ENCODE measurements at regions not wholly inside any gene's neighbourhood (a gene's known extent, or its start where the extent isn't known, plus 50 kb on each side); places are given as distances from the start of the nearest gene placed in this dataset.

DNA sequence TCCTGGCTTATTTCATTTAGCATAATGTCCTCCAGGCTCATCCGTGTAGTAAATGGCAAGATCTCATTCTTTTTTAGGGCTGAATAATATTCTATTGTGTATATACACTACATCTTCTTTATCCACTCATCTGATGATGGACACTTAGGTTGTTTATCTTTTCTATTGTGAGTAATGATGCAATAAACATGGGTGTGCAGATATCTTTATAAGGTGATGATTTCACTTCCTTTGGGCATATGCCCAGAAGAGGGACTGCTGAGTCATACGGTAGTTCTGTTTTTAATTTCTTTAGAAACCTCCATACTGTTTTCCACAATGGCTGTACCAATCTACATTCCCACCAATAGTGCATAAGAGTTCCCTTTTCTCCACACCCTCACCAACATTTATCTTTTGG is 317.6 kb upstream of the CNKSR2 start:
- no peak for DNase-seq (ENCODE audit: low spot score)

DNA sequence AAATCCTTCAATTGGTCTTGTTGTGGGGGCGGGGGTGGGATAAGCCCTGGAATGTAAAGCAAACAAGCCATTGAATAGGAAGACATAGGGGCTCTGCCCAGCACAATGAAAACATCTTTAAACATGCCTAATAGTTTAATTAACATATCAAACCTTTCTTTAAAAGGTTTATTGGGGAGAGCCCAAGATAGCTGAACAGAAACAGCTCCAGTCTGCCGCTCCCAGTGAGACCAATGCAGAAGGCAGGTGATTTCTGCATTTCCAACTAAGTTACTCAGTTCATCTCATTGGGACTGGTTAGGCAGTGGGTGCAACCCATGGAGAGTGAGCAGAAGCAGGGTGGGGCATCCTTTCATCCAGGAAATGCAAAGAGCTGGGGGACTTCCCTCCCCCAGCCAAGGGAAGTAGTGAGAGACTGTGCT is 327.2 kb upstream of the CNKSR2 start:
- DNase-seq (ENCODE audit: low spot score), result no peak

DNA sequence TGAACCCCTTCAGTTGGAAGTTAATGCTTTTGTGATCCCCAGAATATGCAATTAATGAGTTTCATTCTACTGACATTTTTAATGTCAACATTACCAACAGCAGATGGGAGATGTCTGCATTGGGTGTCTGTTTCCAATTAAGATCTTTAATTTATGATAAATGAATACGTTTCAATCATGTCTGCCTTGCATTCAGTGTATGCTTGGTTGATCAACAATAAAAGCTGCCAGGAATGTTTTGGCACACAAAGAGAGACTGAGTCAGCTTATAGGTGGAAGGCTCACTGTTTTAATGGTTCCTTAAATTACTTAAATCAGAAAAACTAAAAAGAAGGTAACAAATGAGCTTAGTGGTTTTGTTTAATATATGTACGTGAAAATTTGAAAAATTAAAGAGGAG is 359.9 kb upstream of the CNKSR2 start:
- no peak for DNase-seq (ENCODE audit: low spot score)

DNA sequence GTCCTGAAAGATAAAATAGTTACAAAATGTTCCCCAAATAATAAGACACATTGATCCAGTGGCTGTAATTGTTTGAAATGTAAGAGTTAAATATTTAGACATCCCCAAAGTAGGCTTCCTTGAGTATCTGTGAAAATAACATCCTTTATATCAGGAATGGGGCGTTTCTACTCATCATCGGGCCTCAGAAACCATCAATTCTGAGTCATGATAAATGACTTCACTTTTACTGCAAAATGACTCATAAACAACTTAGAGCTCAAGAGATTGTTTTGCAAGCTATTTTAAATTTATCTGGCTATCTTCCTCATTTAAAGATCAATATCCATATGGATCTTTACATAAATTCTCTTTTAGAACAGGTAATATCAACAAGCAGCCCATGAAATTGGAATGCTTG is 369.4 kb upstream of the CNKSR2 start:
- DNase-seq (ENCODE audit: low spot score), result no peak

DNA sequence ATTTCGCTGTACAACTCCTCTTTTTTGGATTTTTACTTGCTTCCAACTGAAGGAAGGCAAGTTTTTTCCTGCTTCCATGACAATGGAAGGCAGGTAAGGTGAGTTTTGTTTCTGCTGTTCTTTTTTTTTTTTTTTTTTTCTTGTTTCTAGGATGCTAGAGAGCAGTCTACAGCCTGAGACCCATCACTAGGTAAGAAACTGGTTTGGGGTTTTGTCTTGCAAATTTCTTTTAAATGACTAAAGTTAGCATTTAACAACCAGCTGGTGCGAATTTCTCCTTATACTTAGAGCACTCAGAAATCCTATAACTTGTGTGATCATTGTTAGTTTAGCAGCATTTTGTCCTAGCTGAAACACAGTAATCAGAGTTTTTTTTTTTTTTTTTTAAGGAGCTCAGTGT is 378.4 kb upstream of the CNKSR2 start:
- no peak for DNase-seq (ENCODE audit: low spot score)

DNA sequence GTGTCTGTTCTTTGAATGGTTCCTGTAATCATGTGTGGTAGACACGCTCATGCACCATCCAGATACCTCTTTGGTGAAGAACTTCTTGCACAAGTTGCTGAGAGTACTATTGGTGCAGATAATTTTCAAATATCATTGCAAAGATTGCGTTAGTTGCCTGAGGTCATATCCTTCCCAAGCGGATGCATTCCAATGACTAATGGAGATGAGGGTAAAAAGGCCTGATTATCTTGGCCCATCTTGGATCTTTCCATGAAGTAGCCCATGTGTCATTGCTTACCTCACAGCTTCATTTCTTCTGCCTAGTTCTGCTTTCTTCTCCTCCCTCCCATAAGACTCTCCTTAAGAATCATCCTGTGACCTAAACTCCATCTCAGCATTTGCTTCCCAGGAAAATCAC is 384.9 kb upstream of the CNKSR2 start:
- no peak for DNase-seq (ENCODE audit: low spot score)

DNA sequence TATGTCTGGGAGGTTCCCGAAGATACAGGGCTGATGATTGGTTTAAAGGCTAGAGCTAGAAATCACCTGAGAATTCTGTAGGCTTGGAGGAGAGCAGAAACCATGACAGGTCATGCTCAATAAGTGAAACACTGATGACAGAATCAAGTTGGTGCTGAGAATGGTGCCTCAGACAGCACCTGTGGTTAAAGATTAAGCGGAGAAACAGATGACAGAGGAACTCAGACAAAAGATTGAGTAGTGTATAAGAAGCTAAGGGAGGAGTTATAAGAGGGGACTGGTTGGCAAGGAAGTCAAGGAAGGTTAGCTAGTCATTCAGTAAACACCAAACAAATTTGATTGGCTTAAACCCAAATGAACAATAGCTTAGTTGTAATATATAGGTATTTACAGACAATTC is 385.4 kb upstream of the CNKSR2 start:
- DNase-seq (ENCODE audit: low spot score), result no peak

DNA sequence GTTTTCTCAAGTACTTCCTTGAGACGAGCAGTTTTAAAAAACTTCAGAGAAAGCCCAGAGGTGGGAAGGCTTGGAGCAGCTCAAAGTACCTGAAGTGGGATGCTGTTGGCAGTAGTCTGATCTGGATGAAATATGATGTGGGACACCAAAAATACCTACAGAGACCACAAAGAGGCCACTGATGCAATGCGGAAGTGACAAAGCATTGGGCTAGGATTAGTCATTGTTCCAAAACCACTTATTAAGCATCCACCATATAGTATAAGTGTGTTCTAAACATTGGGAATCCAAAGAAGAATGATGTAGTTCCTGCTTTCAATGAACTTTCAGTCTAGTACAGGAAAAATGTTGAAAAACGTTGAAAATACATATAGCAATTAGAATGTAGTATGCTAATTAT is 386.1 kb upstream of the CNKSR2 start:
- DNase-seq (ENCODE audit: low spot score), result no peak

DNA sequence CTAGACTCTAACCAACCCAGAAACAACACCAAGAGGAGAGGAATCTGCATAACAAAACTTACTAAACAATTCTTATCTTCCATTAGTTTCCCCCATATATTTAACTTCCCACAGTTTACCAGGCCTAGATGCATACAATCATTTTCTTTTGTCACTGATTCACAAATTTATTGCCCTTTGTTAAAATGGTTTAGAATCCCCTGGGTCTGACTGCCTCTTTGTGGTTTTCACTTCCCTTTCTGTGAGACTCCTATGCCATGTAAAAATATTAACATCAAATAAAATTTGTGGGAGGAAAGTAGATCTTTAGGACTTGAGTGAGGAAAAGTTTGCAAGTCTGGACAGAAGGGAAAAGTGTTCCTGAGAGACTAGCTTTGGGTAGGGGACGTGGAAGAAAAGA is 393.8 kb upstream of the CNKSR2 start:
- DNase-seq (ENCODE audit: low spot score), result no peak

DNA sequence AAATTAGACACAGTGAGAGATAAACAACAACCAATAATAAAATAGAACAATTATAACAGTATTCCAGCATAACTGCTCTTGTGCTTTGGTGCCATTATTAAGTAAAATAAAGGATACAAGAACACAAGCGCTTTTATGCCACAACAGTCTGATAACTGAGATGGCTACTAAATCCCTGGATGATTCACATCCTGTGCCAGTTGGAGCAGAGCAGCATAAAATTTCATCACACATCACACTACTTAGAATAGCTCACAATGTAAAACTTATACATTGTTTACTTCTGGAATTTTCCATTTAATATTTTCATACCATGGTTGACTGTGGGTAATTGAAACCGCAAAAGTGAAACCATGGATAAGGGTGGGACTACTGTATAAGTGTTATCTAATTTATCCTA is 399.9 kb upstream of the CNKSR2 start:
- DNase-seq (ENCODE audit: low spot score), result no peak

DNA sequence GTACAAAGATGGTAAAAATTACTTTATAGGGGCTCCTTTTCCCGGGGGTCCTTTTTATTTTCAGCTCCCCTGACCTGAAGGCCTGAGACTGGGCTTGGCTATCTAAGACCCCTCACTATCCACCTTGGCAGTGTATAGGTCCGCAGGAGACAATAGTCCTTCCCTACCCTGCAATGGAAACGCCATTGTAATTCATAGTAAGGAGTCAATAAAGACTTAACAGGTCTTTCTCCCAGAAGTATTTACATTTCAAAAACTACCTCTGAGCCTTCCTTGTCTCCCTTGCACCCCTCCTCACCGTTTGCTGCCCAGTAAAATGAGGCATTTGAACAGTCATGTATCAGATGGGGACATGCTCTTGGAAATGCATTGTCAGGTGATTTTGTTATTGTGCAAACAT is 401.2 kb upstream of the CNKSR2 start:
- no peak for DNase-seq (ENCODE audit: low spot score)

DNA sequence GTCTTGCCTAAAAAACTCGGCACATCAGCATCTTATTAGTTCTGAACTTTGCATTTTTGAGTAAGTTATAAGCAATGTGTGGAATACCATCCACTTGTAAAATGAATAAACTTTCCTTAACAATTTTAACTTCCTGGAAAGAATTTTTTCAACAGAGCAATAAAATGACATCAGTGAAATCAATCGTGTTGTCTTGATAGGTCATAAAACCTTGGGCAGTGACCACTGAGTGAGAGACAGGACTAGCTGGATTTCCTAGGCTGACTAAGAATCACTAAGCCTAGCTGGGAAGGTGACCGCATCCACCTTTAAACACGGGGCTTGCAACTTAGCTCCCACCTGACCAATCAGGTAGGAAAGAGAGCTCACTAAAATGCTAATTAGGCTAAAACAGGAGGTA is 403.0 kb upstream of the CNKSR2 start:
- no peak for DNase-seq (ENCODE audit: low spot score)

DNA sequence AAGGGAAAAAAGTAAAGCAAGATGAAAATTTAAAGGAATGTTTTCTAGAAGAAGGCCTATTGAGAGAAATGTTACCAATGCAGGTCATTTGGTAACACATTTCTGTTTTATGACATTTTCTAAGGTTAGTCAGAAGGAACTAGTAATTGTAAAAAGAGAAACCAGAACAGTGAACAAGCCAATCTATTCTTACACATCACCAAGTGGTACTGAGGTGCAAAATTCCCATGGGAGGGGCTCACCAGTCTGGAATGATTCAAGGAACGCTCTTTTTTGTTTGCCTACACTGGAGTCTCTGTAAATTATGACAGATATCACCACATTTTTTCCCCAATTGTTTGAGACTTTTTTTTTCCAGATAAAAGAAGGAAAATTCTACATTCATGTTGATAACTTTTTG is 404.7 kb upstream of the CNKSR2 start:
- DNase-seq (ENCODE audit: low spot score), result no peak

DNA sequence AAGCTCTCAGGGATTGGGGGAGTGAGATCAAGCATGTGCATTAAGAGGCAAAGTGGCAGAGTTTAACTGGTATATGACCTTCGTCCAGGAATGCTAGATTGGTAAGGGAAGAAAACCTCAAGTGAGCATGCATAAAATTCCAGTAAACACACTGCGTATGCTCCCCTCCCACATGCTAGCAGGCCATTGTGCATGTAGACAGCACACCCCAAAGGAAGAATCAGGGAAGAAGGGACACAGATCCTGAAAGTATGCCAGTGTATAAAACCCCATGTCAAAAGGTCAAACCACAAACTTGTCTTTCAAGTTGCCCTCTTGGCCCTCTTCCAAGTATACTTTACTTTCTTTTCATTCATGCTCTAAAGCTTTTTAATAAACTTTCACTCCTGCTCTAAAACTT is 405.2 kb upstream of the CNKSR2 start:
- no peak for DNase-seq (ENCODE audit: low spot score)

DNA sequence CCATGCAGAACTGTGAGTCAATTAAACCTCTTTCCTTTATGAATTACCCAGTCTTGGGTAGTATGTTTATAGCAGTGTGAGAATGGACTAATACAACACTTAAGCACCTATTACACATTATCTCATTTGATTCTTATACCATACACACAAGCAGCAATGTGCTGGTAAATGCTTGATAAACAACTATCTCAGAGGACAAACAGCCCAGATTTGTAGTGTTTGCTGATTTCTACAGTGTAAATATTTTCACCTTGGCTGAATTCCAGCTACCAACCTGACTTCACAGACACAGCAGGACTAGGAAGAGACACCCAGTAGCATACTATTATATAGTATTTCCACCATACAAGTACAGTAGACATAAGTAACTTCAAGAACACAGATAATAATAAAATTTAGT is 406.5 kb upstream of the CNKSR2 start:
- DNase-seq (ENCODE audit: low spot score), result no peak

DNA sequence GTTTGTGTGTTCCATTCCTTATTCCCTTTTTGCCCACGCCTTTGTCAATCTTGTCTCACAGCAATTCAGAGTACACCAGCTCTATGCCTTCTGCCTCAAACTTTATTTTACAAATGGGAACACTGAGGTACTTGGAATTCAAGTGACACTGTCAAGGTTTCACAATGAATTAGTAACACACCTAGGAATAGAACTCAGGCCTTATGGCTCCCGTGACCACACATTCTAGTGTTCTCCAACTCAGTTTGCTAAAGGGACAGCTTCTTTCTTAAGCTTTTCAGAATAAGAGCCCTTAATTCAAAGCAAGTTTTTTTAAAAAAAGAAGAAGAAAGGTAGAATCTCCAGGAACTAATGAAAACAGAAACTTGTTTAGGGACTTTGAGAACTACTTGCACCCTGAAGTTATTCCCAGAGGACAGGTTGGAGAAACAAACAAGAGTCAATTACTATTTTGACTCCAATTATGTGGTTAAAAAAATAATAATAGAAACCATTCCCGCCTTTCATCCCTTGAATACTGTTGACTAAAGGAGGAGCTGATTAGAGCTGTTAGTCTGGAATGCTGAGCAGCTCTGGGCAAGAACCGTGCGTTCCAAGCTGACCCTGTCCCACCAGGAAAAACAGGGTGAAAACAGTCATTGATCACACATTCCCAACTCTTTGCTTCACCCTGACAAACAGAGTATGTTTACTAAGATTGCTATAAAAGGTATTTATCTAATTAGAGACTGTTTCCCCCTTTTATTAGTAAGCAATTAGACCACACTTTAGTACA is 408.8 kb upstream of the CNKSR2 start:
- DNase-seq (ENCODE audit: low spot score), result no peak

DNA sequence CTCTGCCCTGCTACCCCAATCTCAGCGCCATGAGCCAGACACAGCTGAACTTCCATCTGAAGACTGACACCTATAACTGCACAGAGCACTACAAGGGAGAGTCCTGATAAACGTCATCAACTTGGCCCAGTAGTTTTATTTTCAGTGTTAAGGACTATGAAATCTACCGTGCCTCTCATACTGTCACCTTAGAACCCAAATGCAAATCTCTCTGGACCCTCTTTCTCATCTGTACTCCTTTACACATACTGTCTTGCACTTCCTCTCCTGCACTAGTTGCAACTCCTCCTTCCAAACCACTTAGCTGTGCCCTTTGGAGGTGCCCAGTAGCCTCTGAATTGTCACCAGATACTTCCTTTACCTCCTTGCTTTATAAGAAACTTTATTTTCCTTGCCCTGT is 420.2 kb upstream of the CNKSR2 start:
- no peak for DNase-seq (ENCODE audit: low spot score)

DNA sequence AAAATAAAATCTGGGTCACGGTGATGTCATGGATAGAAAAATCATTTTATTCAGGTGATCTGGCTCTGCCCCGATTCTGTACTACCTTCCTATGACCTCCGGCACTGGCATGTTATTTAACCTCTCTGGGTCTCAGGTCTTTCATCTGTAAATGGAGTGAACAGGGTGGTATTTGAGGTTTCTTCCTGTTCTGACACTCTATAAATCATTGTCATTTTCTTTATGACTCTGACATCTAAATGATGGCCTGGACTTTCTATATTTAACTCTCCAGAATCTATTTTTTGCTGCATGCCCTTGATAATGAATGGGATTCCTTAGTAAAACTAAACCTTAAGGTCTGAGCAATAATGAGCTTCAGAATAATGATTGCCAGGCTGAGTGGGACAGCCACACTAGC is 422.0 kb upstream of the CNKSR2 start:
- DNase-seq (ENCODE audit: low spot score), result no peak

DNA sequence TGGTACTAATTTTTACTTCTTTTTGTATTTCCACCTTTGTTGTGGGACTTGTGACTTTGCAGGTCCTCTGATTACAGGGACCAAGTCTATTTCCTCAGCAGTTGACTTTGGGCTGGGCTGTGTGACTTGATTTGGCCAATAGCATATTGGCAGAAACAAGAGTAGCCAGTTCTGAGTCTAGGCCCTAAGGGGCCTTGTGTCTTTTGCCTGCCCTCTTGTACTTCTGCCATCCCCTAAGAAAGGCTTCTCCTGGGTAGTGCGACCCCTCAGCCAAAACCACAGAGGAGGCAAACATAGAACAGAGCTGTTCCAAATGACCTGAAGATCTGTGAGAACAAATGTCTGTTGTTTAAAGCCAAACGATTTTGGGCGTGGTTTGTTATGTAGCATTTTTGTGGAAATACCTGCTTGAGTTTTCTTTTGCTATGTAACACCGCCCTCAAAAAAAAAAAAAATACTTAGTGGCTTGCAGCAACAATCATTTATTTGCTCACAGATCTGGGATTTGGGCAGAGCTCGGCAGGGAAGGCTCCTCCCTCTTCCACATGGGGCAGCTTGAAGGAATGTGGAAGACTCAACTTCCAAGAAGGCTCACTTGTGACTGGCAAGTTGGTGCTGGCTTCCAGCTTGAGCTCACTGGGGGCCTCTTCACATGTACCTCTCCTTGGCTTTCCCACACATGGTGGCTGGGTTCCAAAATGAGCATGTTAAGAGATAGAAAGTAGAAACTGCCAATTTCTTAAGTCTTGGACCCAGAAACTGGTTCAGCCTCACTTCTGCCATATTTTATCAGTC is 423.0 kb upstream of the CNKSR2 start:
- no peak for DNase-seq (ENCODE audit: low spot score)

DNA sequence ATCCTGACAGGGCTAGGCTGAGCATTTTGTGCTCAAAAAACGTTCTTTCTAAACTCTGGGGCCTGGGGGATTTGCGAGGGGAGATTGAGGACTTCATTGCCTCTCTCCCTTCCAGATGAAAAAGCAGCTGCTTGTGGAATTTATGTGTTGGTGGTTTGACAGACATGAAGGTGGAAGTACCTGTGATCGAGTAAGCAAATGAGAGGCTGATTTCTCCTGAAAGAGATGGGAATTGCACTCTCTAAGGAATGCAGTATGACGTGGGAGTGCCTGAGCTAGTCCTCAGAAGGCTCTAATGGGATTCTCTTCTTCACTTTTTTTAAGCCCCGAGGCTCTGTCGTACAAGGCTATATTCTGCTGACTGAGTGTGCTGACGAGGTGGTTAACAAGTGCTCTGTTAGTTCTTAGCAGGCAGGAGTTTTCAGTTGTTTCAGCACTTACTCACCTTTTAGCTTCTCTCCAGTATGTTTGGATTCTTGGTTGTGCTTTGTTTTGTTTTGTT is 426.8 kb upstream of the CNKSR2 start:
- DNase-seq (ENCODE audit: low spot score), result no peak

DNA sequence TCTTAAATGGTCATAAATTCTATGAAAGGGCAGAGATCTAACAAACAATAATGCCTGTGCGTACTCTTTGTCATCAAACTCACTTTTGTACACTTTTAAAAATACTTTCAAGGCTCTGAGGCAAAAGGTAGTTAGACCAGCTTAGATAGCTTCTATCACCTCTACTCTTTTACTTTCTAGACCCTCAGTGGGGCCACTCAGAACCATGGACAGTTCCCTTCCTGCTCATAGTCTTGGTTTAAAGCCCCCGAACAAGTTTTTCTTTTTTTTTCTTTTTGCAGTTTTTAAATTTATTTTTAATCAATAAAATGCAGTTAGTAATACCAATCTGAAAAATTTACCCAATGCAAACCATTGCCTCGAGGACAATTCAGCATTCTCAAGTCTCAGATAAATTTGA is 460.5 kb upstream of the CNKSR2 start:
- DNase-seq (ENCODE audit: low spot score), result no peak

DNA sequence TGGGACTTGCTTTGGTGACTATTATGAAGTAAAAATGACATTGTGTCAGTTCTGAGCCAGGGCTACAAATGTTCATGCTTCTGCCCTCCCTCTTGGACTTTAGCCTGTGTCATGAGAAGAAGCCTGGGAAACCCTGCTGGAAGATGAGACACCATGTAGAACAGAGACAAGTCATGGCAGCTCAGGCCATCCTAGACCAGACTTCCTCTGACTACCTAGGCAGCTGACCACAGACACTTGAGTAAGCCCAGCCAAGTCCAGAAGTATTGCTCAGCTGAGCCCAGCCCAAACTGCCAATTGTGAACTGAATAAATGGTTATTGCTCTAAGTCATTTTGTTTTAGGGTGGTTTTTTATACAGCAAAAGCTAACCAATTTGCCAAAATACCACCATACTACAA is 467.6 kb upstream of the CNKSR2 start:
- DNase-seq (ENCODE audit: low spot score), result no peak

DNA sequence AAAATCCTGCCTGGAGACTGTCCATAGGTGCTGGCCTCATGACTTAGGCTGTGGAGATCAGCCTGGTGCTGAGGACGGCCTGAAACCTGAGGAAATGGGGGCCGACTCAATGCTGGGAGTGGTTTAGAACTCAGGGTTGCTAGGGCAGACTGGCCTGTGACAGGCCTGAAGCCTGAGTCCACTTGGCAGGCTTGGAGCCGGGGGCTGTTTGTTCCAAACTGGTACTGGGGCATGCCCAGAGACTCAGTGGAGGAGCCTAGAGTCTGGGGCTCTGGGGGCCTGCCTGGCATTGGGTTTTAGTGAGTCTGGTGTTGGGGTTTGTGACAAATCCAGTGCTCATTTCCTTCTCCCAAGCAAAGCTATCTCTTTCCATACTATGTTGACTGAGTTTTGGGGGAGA is 489.7 kb upstream of the CNKSR2 start:
- no peak for DNase-seq (ENCODE audit: low spot score)

DNA sequence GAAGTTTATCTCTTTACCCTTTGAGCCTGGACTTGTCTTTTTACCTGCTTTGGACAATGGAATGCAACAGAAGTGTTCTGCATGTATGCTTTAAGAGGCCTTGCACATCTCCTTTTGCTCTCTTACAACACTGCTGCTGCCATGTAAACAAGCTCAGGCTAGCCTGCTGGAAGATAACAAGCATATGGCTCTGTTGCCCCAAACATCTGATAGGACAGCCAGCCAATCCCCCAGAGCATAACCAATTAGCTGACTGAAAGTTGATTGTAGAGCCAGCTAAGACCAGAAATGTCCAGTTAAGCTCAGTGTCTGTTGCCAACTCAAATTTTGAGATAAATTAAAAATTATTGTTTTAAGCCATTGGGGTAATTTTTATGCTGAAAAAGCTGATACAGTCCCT is 510.6 kb upstream of the CNKSR2 start:
- DNase-seq (ENCODE audit: low spot score), result no peak
